ENCODE measurements at regions not wholly inside any gene's neighbourhood (a gene's known extent, or its start where the extent isn't known, plus 50 kb on each side); places are given as distances from the start of the nearest gene placed in this dataset.

DNA sequence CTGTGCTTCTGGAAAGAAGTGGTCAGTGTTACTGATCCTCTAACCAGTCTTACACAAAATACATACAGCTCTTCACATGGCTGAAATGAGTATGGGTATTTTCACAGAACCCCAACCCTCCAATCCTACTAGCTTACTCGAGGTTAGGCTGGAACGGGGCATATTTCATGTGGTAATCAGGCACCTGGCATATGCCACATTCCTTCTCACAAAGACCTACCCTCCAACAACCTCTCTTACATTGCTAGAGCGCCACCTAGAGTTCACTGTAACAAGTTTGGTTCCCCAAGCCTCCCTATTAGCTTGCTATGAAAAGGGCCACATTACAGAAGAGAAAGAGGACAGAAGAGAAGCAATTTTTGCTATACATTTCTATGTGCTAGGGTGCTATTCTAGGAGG is 597.3 kb downstream of the PRELID2 start:
- TF ChIP-seq, protein P1, sequence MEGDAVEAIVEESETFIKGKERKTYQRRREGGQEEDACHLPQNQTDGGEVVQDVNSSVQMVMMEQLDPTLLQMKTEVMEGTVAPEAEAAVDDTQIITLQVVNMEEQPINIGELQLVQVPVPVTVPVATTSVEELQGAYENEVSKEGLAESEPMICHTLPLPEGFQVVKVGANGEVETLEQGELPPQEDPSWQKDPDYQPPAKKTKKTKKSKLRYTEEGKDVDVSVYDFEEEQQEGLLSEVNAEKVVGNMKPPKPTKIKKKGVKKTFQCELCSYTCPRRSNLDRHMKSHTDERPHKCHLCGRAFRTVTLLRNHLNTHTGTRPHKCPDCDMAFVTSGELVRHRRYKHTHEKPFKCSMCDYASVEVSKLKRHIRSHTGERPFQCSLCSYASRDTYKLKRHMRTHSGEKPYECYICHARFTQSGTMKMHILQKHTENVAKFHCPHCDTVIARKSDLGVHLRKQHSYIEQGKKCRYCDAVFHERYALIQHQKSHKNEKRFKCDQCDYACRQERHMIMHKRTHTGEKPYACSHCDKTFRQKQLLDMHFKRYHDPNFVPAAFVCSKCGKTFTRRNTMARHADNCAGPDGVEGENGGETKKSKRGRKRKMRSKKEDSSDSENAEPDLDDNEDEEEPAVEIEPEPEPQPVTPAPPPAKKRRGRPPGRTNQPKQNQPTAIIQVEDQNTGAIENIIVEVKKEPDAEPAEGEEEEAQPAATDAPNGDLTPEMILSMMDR (IDR thresholded peaks at IDR 0.05; ENCODE audit: low read depth, low read length): peak; percentile 75
- Histone ChIP-seq H3K4me1 (ENCODE audit: low read depth) (no peaks in the 10 kb centered on the region), H3K27ac (no peak overlapping the region), H3K9me3 (ENCODE audit: low read depth) (no peaks in the 10 kb centered on the region), H3K36me3 (no peaks in the 10 kb centered on the region), H3K4me3 (no peak overlapping the region), H3K27me3 (no peaks in the 10 kb centered on the region)
- DNase-seq (ENCODE audit: low read depth in 1 of 2, low spot score in 1 of 2): peak; percentile 81 to 86

DNA sequence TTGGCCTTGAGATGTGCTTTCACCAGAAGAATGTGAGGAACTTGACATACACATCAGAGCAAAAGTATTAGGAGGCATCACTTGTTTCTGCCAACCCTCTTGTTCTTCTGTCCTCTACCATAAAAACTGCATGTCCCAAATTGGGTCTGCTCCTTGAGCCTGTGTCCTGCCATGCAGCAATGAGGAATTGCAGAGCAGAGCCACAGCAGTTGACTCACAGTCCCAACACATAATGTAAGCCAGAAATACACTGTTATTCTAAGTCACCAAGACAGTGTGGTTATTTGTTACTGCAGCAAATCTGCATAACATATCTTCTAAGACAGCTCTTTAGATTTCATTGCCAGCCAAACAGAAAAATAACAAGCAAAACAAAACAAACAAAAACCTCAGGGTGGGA is 598.2 kb downstream of the PRELID2 start:
- no peaks in the 10 kb centered on the region for H3K36me3 ChIP-seq
- TF ChIP-seq, protein P1 (IDR thresholded peaks at IDR 0.05; ENCODE audit: low read depth, low read length): no peak
- H3K27me3 ChIP-seq: no peaks in the 10 kb centered on the region
- H3K27ac ChIP-seq: no peak overlapping the region
- H3K4me1 ChIP-seq (ENCODE audit: low read depth): no peaks in the 10 kb centered on the region
- no peak overlapping the region for H3K4me3 ChIP-seq
- no peaks in the 10 kb centered on the region for H3K9me3 ChIP-seq (ENCODE audit: low read depth)
- DNase-seq (ENCODE audit: low read depth in 1 of 2, low spot score in 1 of 2): no peak

DNA sequence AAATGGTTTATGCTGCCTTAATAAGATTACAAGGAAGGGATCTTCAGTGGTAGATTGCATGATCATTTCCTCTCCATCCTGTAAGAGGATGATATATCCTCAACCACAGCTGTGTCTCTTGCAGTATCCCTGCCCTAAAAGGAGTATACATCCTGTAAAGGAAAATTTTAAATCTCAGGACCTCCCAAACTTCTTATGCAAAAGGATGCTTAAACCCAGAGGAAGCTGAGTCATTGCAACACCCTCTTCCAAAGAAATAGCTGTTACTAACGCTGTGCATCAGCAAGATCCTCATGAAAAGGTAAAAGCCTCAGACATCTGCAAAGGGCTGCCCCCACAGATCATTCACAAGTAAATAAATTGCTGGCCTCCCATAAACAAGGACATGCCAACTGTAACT is 599.0 kb downstream of the PRELID2 start:
- H3K4me1 ChIP-seq (ENCODE audit: low read depth): no peaks in the 10 kb centered on the region
- H3K36me3 ChIP-seq: no peaks in the 10 kb centered on the region
- H3K27me3 ChIP-seq: no peaks in the 10 kb centered on the region
- H3K9me3 ChIP-seq (ENCODE audit: low read depth): no peaks in the 10 kb centered on the region
- no peak overlapping the region for H3K4me3 ChIP-seq
- DNase-seq (ENCODE audit: low read depth in 1 of 2, low spot score in 1 of 2): no peak
- no peak overlapping the region for H3K27ac ChIP-seq
- TF ChIP-seq, protein P1 (IDR thresholded peaks at IDR 0.05; ENCODE audit: low read depth, low read length): no peak

GRCh38 chr5:145233461-145233860 is 601.7 kb downstream of the PRELID2 start:
- TF ChIP-seq, protein P1 (IDR thresholded peaks at IDR 0.05; ENCODE audit: low read depth, low read length): no peak

GRCh38 chr5:145230781-145231180 is 604.4 kb downstream of the PRELID2 start:
- Histone ChIP-seq H3K36me3 (no peaks in the 10 kb centered on the region), H3K27me3 (no peaks in the 10 kb centered on the region), H3K4me1 (ENCODE audit: low read depth) (no peaks in the 10 kb centered on the region), H3K27ac (no peak overlapping the region), H3K4me3 (no peak overlapping the region), H3K9me3 (ENCODE audit: low read depth) (no peaks in the 10 kb centered on the region)
- TF ChIP-seq, protein P1 (IDR thresholded peaks at IDR 0.05; ENCODE audit: low read depth, low read length): no peak
- no peak for DNase-seq (ENCODE audit: low read depth in 1 of 2, low spot score in 1 of 2)

More at GRCh38 chr5:145233461-145233860, 601.7 kb downstream of the PRELID2 start:
- no peak overlapping the region for H3K4me3 ChIP-seq
- no peaks in the 10 kb centered on the region for H3K36me3 ChIP-seq
- H3K4me1 ChIP-seq (ENCODE audit: low read depth): no peaks in the 10 kb centered on the region
- H3K27ac ChIP-seq: no peak overlapping the region
- no peak for DNase-seq (ENCODE audit: low read depth in 1 of 2, low spot score in 1 of 2)
- H3K9me3 ChIP-seq (ENCODE audit: low read depth): no peaks in the 10 kb centered on the region
- no peaks in the 10 kb centered on the region for H3K27me3 ChIP-seq

GRCh38 chr5:145228564-145228963 is 606.6 kb downstream of the PRELID2 start:
- Histone ChIP-seq H3K4me3 (no peak overlapping the region), H3K4me1 (ENCODE audit: low read depth) (no peaks in the 10 kb centered on the region)

More at GRCh38 chr5:145228564-145228963, 606.6 kb downstream of the PRELID2 start:
- Histone ChIP-seq H3K27me3 (no peaks in the 10 kb centered on the region), H3K9me3 (ENCODE audit: low read depth) (no peaks in the 10 kb centered on the region), H3K27ac (no peak overlapping the region), H3K36me3 (no peaks in the 10 kb centered on the region)
- TF ChIP-seq, protein P1 (IDR thresholded peaks at IDR 0.05; ENCODE audit: low read depth, low read length): no peak
- DNase-seq (ENCODE audit: low read depth in 1 of 2, low spot score in 1 of 2): no peak

Data from cardiac muscle cell (in vitro differentiated cells and primary cell).